ENCODE measurements at regions not wholly inside any gene's neighbourhood (a gene's known extent, or its start where the extent isn't known, plus 50 kb on each side); places are given as distances from the start of the nearest gene placed in this dataset.

DNA sequence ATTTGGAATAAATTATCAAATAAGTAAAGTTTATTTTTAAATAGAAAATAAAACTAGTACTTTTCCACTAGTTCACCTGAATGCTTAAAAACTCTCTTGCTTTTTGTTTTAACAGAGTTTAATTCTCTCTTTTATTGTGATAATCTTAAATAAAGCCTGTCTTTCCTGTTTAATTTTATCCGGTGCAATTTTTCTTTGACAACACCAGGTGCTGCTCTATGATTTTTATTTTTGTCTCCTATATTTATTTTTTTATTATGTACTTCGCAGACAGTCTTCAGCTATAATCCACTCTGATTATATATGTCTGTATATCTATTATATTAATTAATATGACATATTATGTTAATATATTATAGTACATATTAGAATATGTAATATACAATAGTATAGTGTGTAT lies 1293.0 kb upstream of the EPHA6 start:
- no peak overlapping the region for H3K4me3 ChIP-seq
- H3F3A ChIP-seq (ENCODE audit: low read depth) = no peaks in the 10 kb centered on the region
- H3K9me3 ChIP-seq (ENCODE audit: low read depth) = no peaks in the 10 kb centered on the region
- no peaks in the 10 kb centered on the region for H3K79me2 ChIP-seq (ENCODE audit: low read depth)
- no peak overlapping the region for H3K9ac ChIP-seq
- H3K4me1 ChIP-seq = no peaks in the 10 kb centered on the region
- no peak overlapping the region for H3K27ac Mint-ChIP-seq
- no peaks in the 10 kb centered on the region for H4K20me1 ChIP-seq (ENCODE audit: low read depth)
- no peaks in the 10 kb centered on the region for H3K9me3 Mint-ChIP-seq
- no peak for DNase-seq (ENCODE audit: low spot score)
- H3K4me3 Mint-ChIP-seq = no peak overlapping the region
- no peak for TF ChIP-seq EZH2phosphoT487 (IDR thresholded peaks at IDR 0.05)
- TF ChIP-seq, protein P1, sequence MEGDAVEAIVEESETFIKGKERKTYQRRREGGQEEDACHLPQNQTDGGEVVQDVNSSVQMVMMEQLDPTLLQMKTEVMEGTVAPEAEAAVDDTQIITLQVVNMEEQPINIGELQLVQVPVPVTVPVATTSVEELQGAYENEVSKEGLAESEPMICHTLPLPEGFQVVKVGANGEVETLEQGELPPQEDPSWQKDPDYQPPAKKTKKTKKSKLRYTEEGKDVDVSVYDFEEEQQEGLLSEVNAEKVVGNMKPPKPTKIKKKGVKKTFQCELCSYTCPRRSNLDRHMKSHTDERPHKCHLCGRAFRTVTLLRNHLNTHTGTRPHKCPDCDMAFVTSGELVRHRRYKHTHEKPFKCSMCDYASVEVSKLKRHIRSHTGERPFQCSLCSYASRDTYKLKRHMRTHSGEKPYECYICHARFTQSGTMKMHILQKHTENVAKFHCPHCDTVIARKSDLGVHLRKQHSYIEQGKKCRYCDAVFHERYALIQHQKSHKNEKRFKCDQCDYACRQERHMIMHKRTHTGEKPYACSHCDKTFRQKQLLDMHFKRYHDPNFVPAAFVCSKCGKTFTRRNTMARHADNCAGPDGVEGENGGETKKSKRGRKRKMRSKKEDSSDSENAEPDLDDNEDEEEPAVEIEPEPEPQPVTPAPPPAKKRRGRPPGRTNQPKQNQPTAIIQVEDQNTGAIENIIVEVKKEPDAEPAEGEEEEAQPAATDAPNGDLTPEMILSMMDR (IDR thresholded peaks at IDR 0.05) = no peak
- H3K36me3 Mint-ChIP-seq = no peaks in the 10 kb centered on the region
- H3K27ac ChIP-seq = no peak overlapping the region
- no peaks in the 10 kb centered on the region for H3K36me3 ChIP-seq
- H3K27me3 Mint-ChIP-seq (ENCODE audit: insufficient read depth, low read depth) = peaks cover 2% of the 10 kb centered on the region
- H2AFZ ChIP-seq (replicated peaks) = no peak overlapping the region
- no peaks in the 10 kb centered on the region for H3K4me1 Mint-ChIP-seq
- no peaks in the 10 kb centered on the region for H3K27me3 ChIP-seq
- H3K4me2 ChIP-seq = no peak overlapping the region

DNA sequence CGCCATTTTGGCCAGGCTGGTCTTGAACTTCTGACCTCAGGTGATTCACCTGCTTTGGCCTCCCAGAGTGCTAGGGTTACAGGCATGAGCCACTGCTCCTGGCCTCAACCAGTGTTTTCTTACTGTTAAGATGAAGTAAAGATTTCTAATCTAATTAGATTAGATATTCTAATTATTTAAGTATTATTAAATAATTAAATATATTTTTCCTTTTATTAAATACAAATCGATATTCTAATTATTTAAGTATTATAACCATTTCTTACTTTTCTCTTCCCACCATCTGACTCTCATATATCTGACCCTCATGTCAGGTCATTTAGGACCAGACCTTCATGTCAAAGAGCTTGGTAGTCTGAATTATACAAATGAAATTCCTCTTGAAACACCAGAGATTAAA lies 1291.9 kb upstream of the EPHA6 start:
- H3K36me3 Mint-ChIP-seq = no peaks in the 10 kb centered on the region
- Histone ChIP-seq H3F3A (ENCODE audit: low read depth) (no peaks in the 10 kb centered on the region), H4K20me1 (ENCODE audit: low read depth) (no peaks in the 10 kb centered on the region), H3K4me3 (no peak overlapping the region), H3K4me1 (no peaks in the 10 kb centered on the region), H3K27ac (no peak overlapping the region), H3K36me3 (no peaks in the 10 kb centered on the region), H3K27me3 (no peaks in the 10 kb centered on the region), H3K4me2 (no peak overlapping the region), H3K9me3 (ENCODE audit: low read depth) (no peaks in the 10 kb centered on the region), H2AFZ (replicated peaks) (no peak overlapping the region), H3K79me2 (ENCODE audit: low read depth) (no peaks in the 10 kb centered on the region), H3K9ac (no peak overlapping the region)
- no peaks in the 10 kb centered on the region for H3K9me3 Mint-ChIP-seq
- H3K4me1 Mint-ChIP-seq = no peaks in the 10 kb centered on the region
- peaks cover 2% of the 10 kb centered on the region for H3K27me3 Mint-ChIP-seq (ENCODE audit: insufficient read depth, low read depth)
- no peak overlapping the region for H3K4me3 Mint-ChIP-seq
- TF ChIP-seq EZH2phosphoT487 (IDR thresholded peaks at IDR 0.05) (no peak), EZH2 (IDR thresholded peaks at IDR 0.05) (no peak)
- TF ChIP-seq, protein P1 (IDR thresholded peaks at IDR 0.05) = no peak
- no peak overlapping the region for H3K27ac Mint-ChIP-seq
- DNase-seq (ENCODE audit: low spot score) = no peak

GRCh38 chr3:95539950-95540483 lies 1274.4 kb upstream of the EPHA6 start:
- H3K4me3 Mint-ChIP-seq = no peak overlapping the region
- no peaks in the 10 kb centered on the region for H3K36me3 Mint-ChIP-seq

More at GRCh38 chr3:95539950-95540483, 1274.4 kb upstream of the EPHA6 start:
- no peak for DNase-seq (ENCODE audit: low spot score)
- no peaks in the 10 kb centered on the region for H3K27me3 ChIP-seq
- TF ChIP-seq EZH2 (IDR thresholded peaks at IDR 0.05) (no peak), EZH2phosphoT487 (IDR thresholded peaks at IDR 0.05) (no peak)
- TF ChIP-seq, protein P1 (IDR thresholded peaks at IDR 0.05) = no peak
- no peak overlapping the region for H3K9ac ChIP-seq
- H4K20me1 ChIP-seq (ENCODE audit: low read depth) = no peaks in the 10 kb centered on the region
- H2AFZ ChIP-seq (replicated peaks) = no peak overlapping the region
- Mint-ChIP-seq H3K4me1 (no peaks in the 10 kb centered on the region), H3K27ac (no peak overlapping the region), H3K9me3 (no peaks in the 10 kb centered on the region), H3K27me3 (ENCODE audit: insufficient read depth, low read depth) (peaks cover 3% of the 10 kb centered on the region)
- H3K9me3 ChIP-seq (ENCODE audit: low read depth) = no peaks in the 10 kb centered on the region
- no peaks in the 10 kb centered on the region for H3K79me2 ChIP-seq (ENCODE audit: low read depth)
- no peaks in the 10 kb centered on the region for H3K4me1 ChIP-seq
- no peaks in the 10 kb centered on the region for H3F3A ChIP-seq (ENCODE audit: low read depth)
- no peak overlapping the region for H3K4me3 ChIP-seq
- H3K36me3 ChIP-seq = no peaks in the 10 kb centered on the region
- no peak overlapping the region for H3K4me2 ChIP-seq
- H3K27ac ChIP-seq = no peak overlapping the region

Measured in neural progenitor cell (in vitro differentiated cells).